Vagina (tissue), 2 donors: ENCODE measurements at regions not wholly inside any gene's neighbourhood (a gene's known extent, or its start where the extent isn't known, plus 50 kb on each side); places are given as distances from the start of the nearest gene placed in this dataset.

ENCODE experiments used
- CTCF ChIP-seq, 3 experiments: fragments of 450-650 bp in 2 of 3; fragments of 200-600 bp in 1 of 3; sonication (generic) in 1 of 3; IDR thresholded peaks; one replicate each; pipeline ENCODE4 v1.5.1; 2017 to 2019; ENCODE audit warnings: antibody characterized with exemption in 3 of 3, mild to moderate bottlenecking in 2 of 3, moderate library complexity in 2 of 3
- POLR2AphosphoS5 ChIP-seq, 2 donors: sonication (generic); formaldehyde crosslinking; IDR thresholded peaks; one replicate each; pipeline ENCODE4 v1.9.0; 2017; ENCODE audit warnings: antibody characterized with exemption in 2 of 2, mild to moderate bottlenecking in 2 of 2, low read depth in 1 of 2; ENCODE audit not compliant: insufficient read depth in 1 of 2

- TF ChIP-seq CTCF (IDR thresholded peaks at IDR 0.05) (no peak), POLR2AphosphoS5 (IDR thresholded peaks at IDR 0.05; ENCODE audit: insufficient read depth in 1 of 2, low read depth in 1 of 2) (no peak)
Observed at GRCh38 chr10:31187182-31187581, 131.8 kb upstream of the ZEB1 start.
